Kidney (tissue), 10 donors: ENCODE measurements at regions not wholly inside any gene's neighbourhood (a gene's known extent, or its start where the extent isn't known, plus 50 kb on each side); places are given as distances from the start of the nearest gene placed in this dataset.
A peak's percentile ranks its signal among the peaks of the same experiment; 100 is the strongest.
"Not testable (repeated sequence)": the region's sequence is repeated elsewhere in the genome, so short reads cannot be mapped to it uniquely, and the experiment has no call there.

Experiments
- DNase-seq, 5 donors: peaks; one replicate each; pipeline ENCODE4 v3.0.0-alpha.2; 2013 to 2020
- FAIRE-seq: peaks from 2 replicates; lab custom pipeline; 2012; peaks lifted over from hg19 to GRCh38; lab: Jason Lieb, UNC
- H3K27ac ChIP-seq, 2 donors: one replicate each; pipeline ENCODE4 v1.7.0; 2013; ENCODE audit warnings: low read depth in 2 of 2, low read length in 2 of 2, inconsistent platforms in 1 of 2
- H3K27me3 ChIP-seq: one replicate; pipeline ENCODE4 v1.7.1; 2013; ENCODE audit warnings: low read length, inconsistent platforms; ENCODE audit not compliant: control insufficient read depth, insufficient read depth
- H3K36me3 ChIP-seq, 3 donors: one replicate each; pipeline versions ENCODE4 v1.7.0 to v1.7.1; 2013; ENCODE audit warnings: low read length in 3 of 3, control low read depth in 1 of 3, inconsistent platforms in 1 of 3; ENCODE audit not compliant: insufficient read depth in 3 of 3, control insufficient read depth in 2 of 3
- H3K4me1 ChIP-seq, 3 donors: one replicate each; pipeline versions ENCODE4 v1.7.0 to v1.7.1; 2013; ENCODE audit warnings: low read length in 3 of 3, inconsistent platforms in 1 of 3, low read depth in 1 of 3; ENCODE audit not compliant: control insufficient read depth in 2 of 3, insufficient read depth in 2 of 3
- H3K4me3 ChIP-seq, 3 donors: one replicate each; pipeline versions ENCODE4 v1.7.0 to v1.8.1; 2013; ENCODE audit warnings: low read length in 3 of 3, control low read depth in 1 of 3, inconsistent platforms in 1 of 3
- H3K9ac ChIP-seq, 3 donors: one replicate each; pipeline versions ENCODE4 v1.7.0 to v1.7.1; 2013; ENCODE audit warnings: low read length in 3 of 3, control low read depth in 1 of 3, inconsistent platforms in 1 of 3
- H3K9me3 ChIP-seq, 3 donors: one replicate each; pipeline versions ENCODE4 v1.7.0 to v1.7.1; 2013; ENCODE audit warnings: low read length in 3 of 3, control low read depth in 1 of 3, inconsistent platforms in 1 of 3; ENCODE audit not compliant: control insufficient read depth in 2 of 3, insufficient read depth in 1 of 3
- intact Hi-C: fragments of 100-400 bp; cut with DNase I; formaldehyde crosslinking; loops from one replicate; pipeline ENCODE4 v1.11.1; 2022
- donor health status: control.
- donor health status: control.
- donor health status: DM: yes; HTN: yes; CAD: no.
- donor health status: Normal renal cell carcinoma (clear cell type).

DNA sequence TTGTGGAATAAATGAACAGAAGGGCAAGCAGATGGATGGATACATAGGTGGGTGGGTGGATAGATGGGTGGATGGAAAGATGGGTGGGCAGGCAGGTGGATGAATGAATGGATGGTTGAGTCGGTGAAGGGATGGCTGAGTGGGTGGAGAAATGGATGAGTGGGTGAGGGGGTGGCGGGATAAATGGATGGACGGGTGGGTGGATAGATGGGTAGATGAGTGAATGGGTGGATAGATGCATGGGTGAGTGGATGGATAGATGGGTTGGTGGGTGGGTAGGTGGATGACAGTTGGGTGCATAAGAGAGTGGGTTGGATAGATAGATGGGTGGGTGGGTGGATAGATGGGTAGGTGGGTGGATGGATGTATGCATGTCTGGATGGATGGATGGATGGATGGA lies 76.0 kb downstream of the ART5 start:
- H3K4me3 ChIP-seq, H3K36me3 ChIP-seq, H3K9ac ChIP-seq, DNase-seq, H3K9me3 ChIP-seq, H3K27ac ChIP-seq, H3K27me3 ChIP-seq, FAIRE-seq, H3K4me1 ChIP-seq, intact Hi-C loops: not testable (repeated sequence)

DNA sequence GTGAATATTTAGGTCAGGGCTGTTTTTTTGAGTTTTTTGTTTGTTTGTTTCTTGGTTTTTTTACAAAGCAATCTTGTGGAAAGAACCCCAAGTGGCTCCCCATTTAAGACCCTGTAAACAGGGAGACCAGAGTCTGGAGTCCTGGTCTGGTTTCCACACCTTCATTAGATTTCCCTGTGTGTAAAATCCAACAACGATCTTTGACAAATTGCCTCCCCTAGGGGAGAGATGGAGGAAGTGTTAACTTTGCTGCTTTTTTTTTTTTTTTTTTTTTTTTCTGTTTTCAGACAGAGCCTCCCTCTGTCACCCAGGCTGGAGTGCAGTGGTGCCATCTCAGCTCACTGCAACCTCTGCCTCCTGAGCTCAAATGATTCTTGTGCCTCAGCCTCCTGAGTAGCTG lies 77.4 kb downstream of the ART5 start:
- intact Hi-C loops = not testable (repeated sequence)

DNA sequence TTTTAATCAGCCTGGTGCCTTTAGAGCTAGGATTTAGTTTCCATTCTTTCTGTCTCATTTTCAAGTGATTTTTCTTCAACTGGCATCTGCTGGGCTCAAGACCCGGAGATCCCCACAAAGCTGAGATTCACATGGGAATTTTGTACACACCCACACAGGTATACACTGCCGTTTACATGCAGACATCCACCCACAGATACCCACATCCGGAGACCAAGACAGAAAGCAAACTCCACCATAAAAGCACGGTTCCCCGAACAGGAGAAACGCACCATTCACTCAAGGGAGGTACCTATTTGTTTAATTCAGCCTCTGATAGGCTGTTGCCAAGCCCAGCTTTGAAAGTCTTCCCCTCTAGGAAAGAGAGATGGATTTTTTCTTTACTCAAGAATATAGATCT lies 87.2 kb downstream of the ART5 start:
- H3K36me3 ChIP-seq, H3K9me3 ChIP-seq, H3K4me3 ChIP-seq, intact Hi-C loops, H3K9ac ChIP-seq, DNase-seq, FAIRE-seq, H3K4me1 ChIP-seq, H3K27ac ChIP-seq, H3K27me3 ChIP-seq: not testable (repeated sequence)

More for the DNA sequence above, 77.4 kb downstream of the ART5 start:
- not testable (repeated sequence) for H3K4me3 ChIP-seq, H3K27me3 ChIP-seq, H3K4me1 ChIP-seq, H3K9ac ChIP-seq, H3K27ac ChIP-seq, H3K9me3 ChIP-seq, H3K36me3 ChIP-seq, FAIRE-seq
- peak in 2 of 5 donors; percentile 7 to 21 for DNase-seq

DNA sequence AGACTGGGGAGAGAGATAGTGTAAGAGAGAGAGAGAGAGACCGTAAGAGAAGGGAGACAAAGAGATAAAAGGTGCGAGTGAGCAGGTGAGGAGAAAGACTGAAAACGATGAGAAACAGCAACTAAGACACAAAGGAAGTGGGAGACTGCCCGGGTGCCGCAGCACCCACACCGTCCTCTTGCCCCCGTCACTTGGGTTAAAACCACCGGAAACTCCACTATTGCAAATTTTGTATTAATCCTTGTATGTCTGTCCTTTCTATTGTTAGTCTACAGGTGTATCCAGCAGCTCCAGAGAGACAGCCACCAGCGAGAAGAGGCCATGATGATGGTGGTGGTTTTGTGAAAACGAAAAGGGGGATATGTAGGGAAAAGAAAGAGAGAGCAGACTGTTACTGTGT lies 96.8 kb downstream of the ART5 start:
- H3K4me1 ChIP-seq, DNase-seq, H3K9ac ChIP-seq, intact Hi-C loops, H3K27ac ChIP-seq, H3K9me3 ChIP-seq, H3K36me3 ChIP-seq, FAIRE-seq, H3K4me3 ChIP-seq, H3K27me3 ChIP-seq: not testable (repeated sequence)

DNA sequence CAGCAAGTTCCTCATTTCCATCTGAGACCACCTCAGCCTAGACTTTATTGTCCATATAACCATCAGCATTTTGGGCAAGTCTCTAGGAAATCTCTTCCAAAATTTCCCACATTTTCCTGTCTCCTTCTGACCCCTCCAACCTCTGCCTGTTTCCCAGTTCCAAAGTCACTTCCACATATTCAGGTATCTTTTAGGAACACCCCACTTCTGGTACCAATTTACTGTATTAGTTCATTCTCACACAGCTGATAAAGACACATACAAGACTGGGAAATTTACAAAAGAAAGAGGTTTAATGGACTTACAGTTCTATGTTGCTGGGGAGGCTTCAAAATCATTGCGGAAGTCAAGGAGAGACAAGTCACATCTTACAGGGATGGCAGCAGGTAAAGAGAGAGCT lies 103.6 kb downstream of the ART5 start:
- H3K27me3 ChIP-seq, DNase-seq, H3K4me1 ChIP-seq, H3K36me3 ChIP-seq, H3K27ac ChIP-seq, H3K9me3 ChIP-seq, H3K9ac ChIP-seq, FAIRE-seq, intact Hi-C loops, H3K4me3 ChIP-seq: not testable (repeated sequence)

DNA sequence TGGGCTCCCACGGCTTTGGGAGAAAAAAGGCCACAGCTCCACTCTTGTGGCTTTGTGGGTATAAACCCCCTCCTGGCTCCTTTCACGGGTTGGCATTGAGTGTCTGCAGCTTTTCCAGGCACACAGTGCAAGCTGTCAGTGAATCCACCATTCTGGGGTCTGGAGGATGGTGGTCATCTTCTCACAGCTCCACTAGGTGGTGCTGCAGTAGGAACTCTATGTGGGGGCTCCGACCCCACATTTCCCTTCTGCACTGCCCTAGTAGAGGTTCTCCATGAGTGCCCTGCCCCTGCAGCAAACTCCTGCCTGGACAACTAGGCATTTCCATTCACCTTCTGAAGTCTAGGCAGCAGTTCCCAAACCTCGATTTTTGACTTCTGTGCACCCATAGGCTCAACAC lies 104.5 kb downstream of the ART5 start:
- not testable (repeated sequence) for H3K4me3 ChIP-seq, H3K4me1 ChIP-seq, FAIRE-seq

DNA sequence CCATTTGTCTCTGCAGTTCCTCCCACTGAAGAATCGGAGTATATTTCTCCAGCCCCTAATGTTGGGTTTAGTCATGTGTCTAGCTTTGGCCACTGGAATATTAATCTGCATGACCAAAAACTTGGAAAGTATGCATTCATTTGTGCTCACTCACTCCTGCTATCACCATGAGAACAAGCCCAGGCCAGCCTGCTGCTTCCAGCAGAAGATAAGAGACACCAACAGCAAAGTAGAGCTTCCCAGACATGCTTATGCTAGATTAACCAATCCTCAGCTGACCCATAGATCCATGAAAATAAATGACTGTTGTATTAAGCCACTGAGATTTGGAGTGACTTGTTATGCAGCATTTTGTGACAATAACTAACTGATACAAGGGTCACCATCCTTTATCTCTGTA lies 108.8 kb downstream of the ART5 start:
- FAIRE-seq, intact Hi-C loops, H3K9ac ChIP-seq: not testable (repeated sequence)

More for the DNA sequence above, 104.5 kb downstream of the ART5 start:
- H3K27me3 ChIP-seq, intact Hi-C loops, H3K27ac ChIP-seq, H3K9me3 ChIP-seq, H3K9ac ChIP-seq, DNase-seq, H3K36me3 ChIP-seq: not testable (repeated sequence)

DNA sequence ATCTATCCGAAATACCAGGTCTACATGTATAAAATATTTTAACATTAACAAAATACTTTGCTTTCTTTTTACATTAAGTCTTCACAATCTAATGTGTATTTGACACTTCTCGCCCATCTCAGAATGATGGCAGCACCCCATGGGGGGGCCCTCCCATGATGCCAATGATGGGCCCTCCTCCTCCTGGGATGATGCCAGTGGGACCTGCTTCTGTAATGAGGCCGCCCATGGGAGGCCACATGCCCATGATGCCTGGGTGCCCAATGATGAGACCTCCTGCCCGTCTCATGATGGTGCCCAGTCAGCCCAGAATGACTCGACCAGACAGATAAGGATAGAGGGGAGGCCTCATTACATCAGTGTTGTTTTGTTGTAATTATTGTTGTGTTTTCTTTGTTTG lies 110.5 kb downstream of the ART5 start:
- intact Hi-C loops, H3K27ac ChIP-seq, H3K4me1 ChIP-seq, H3K9me3 ChIP-seq, H3K4me3 ChIP-seq, DNase-seq, H3K36me3 ChIP-seq, H3K9ac ChIP-seq, H3K27me3 ChIP-seq, FAIRE-seq: not testable (repeated sequence)

More for the DNA sequence above, 108.8 kb downstream of the ART5 start:
- not testable (repeated sequence) for H3K27ac ChIP-seq, DNase-seq, H3K36me3 ChIP-seq, H3K4me3 ChIP-seq, H3K4me1 ChIP-seq, H3K9me3 ChIP-seq, H3K27me3 ChIP-seq

DNA sequence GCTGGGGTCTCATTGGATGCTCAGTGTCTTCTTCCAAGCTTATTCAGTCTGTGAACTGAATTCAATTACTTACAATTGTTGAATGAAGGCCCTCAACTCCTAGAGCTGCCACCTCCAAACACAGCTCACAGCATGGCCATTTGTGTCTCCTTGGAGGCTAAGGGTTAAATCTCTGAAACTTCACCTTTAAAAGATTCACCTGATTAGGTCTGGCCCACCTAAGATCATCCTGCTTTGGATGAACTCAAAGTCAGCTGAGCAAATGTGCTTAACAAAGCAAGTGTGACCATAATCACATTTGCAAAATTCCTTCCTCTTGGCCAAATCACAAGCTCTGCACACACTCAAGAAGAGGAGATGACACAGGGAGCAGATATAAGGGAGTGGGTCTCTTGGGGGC lies 118.2 kb downstream of the ART5 start:
- H3K4me1 ChIP-seq, H3K27ac ChIP-seq, DNase-seq, H3K9me3 ChIP-seq, H3K27me3 ChIP-seq, H3K4me3 ChIP-seq, intact Hi-C loops, H3K36me3 ChIP-seq, H3K9ac ChIP-seq, FAIRE-seq: not testable (repeated sequence)
